Mesendoderm (in vitro differentiated cells): ENCODE measurements at regions not wholly inside any gene's neighbourhood (a gene's known extent, or its start where the extent isn't known, plus 50 kb on each side); places are given as distances from the start of the nearest gene placed in this dataset.

Experiments
- DNase-seq: peaks from one replicate; pipeline ENCODE4 v3.0.0; 2013
- H2AK5ac ChIP-seq: 2 replicates; pipeline ENCODE4 v1.6.1; 2013; ENCODE audit warnings: low read length, inconsistent platforms
- H2BK120ac ChIP-seq: 2 replicates; pipeline ENCODE4 v1.6.1; 2013; ENCODE audit warnings: low read depth, mild to moderate bottlenecking, low read length, moderate library complexity, mixed read lengths
- H2BK15ac ChIP-seq: replicated peaks from 2 replicates; pipeline ENCODE4 v1.6.1; 2013; ENCODE audit warnings: low read depth, mild to moderate bottlenecking, moderate library complexity
- H2BK5ac ChIP-seq: 2 replicates; pipeline ENCODE4 v1.6.1; 2013; ENCODE audit warnings: low read length, inconsistent platforms
- H3K18ac ChIP-seq: 2 replicates; pipeline ENCODE4 v1.6.1; 2013; ENCODE audit warnings: mild to moderate bottlenecking, low read length, mixed read lengths
- H3K23ac ChIP-seq: one replicate; pipeline ENCODE4 v1.6.1; 2013; ENCODE audit warnings: low read length
- H3K27ac ChIP-seq: 2 replicates; pipeline ENCODE4 v1.5.1; 2013; ENCODE audit warnings: low read depth, mild to moderate bottlenecking, inconsistent platforms, low read length, moderate library complexity
- H3K27me3 ChIP-seq: 2 replicates; pipeline ENCODE4 v1.6.1; 2013; ENCODE audit warnings: low read length, control low read depth, mild to moderate bottlenecking, inconsistent platforms; ENCODE audit not compliant: insufficient read depth, poor library complexity
- H3K36me3 ChIP-seq: 2 replicates; pipeline ENCODE4 v1.6.1; 2013; ENCODE audit warnings: low read length, inconsistent platforms; ENCODE audit not compliant: control insufficient read depth, insufficient read depth
- H3K4ac ChIP-seq: one replicate; pipeline ENCODE4 v1.6.1; 2013; ENCODE audit warnings: low read depth, mild to moderate bottlenecking, low read length, moderate library complexity
- H3K4me1 ChIP-seq: 2 replicates; pipeline ENCODE4 v1.6.1; 2013; ENCODE audit warnings: low read depth, low read length, inconsistent platforms; ENCODE audit not compliant: control insufficient read depth
- H3K4me2 ChIP-seq: 2 replicates; pipeline ENCODE4 v1.6.1; 2013; ENCODE audit warnings: low read length
- H3K4me3 ChIP-seq: 2 replicates; pipeline ENCODE4 v1.5.1; 2013; ENCODE audit warnings: mild to moderate bottlenecking, low read length
- H3K56ac ChIP-seq: one replicate; pipeline ENCODE4 v1.6.1; 2013; ENCODE audit warnings: low read length
- H3K79me1 ChIP-seq: 2 replicates; pipeline ENCODE4 v1.6.1; 2013; ENCODE audit warnings: low read length, inconsistent platforms
- H3K79me2 ChIP-seq: 2 replicates; pipeline ENCODE4 v1.6.1; 2013; ENCODE audit warnings: mild to moderate bottlenecking, low read length; ENCODE audit not compliant: control insufficient read depth, insufficient read depth
- H3K9ac ChIP-seq: 2 replicates; pipeline ENCODE4 v1.6.1; 2013; ENCODE audit warnings: low read length, inconsistent platforms
- H4K5ac ChIP-seq: one replicate; pipeline ENCODE4 v1.6.1; 2013; ENCODE audit warnings: low read length
- H4K8ac ChIP-seq: one replicate; pipeline ENCODE4 v1.6.1; 2013; ENCODE audit warnings: low read depth, mild to moderate bottlenecking, control low read depth, low read length, moderate library complexity
- WGBS: extraction: QIAGEN DNeasy Blood & Tissue Kit; methylation state at CpG from one replicate; pipeline ENCODE4 v1.1.7; 2013; ENCODE audit warnings: low lambda C conversion rate, missing lambda C conversion rate; ENCODE audit not compliant: insufficient coverage; ENCODE audit errors: extremely low coverage; 5-methylcytosine and 5-hydroxymethylcytosine counted together

- Histone ChIP-seq H2AK5ac (no peak overlapping the region), H2BK15ac (no peak overlapping the region), H3K27ac (no peak overlapping the region), H3K4me1 (no peaks in the 10 kb centered on the region), H3K56ac (no peak overlapping the region), H2BK5ac (no peak overlapping the region), H3K4me2 (no peak overlapping the region), H4K5ac (no peak overlapping the region), H3K79me1 (no peaks in the 10 kb centered on the region), H2BK120ac (no peak overlapping the region), H3K27me3 (no peaks in the 10 kb centered on the region), H3K36me3 (no peaks in the 10 kb centered on the region), H3K23ac (no peak overlapping the region), H3K18ac (no peak overlapping the region), H4K8ac (no peak overlapping the region), H3K4me3 (no peak overlapping the region), H3K9ac (no peak overlapping the region), H3K4ac (no peak overlapping the region), H3K79me2 (no peaks in the 10 kb centered on the region)
- no peak for DNase-seq
- WGBS = no CpG with 5 or more reads among the region's 1 CpG
Measured at GRCh38 chr18:73316513-73316912, 448.7 kb upstream of the NETO1 start.

DNA sequence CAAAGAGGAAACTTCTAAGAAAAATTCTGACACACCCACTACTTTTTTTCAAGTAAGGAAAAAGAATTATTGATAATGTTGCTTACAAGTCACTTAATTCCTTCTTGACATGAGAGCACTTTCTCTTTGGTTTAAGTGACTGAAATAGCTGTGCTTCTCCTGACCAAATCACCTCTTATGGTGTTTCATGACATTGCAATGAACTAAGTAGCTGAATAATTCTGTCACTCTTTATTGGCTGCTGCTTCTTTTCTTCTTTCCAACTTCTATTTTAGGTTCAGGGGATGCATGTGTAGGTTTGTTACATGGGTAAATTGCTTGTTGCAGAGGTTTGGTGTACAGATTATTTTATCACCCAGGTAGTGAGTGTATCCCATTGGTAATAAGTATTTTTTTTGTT lies 447.6 kb upstream of the NETO1 start:
- H2BK5ac ChIP-seq = no peak overlapping the region
- H3K56ac ChIP-seq = no peak overlapping the region
- H3K4me1 ChIP-seq = no peaks in the 10 kb centered on the region
- no peaks in the 10 kb centered on the region for H3K79me1 ChIP-seq
- H3K23ac ChIP-seq = no peak overlapping the region
- H2BK15ac ChIP-seq = no peak overlapping the region
- H3K4me2 ChIP-seq = no peak overlapping the region
- no peak overlapping the region for H3K18ac ChIP-seq
- no peak overlapping the region for H3K4ac ChIP-seq
- H3K79me2 ChIP-seq = no peaks in the 10 kb centered on the region
- H3K36me3 ChIP-seq = no peaks in the 10 kb centered on the region
- no peaks in the 10 kb centered on the region for H3K27me3 ChIP-seq
- DNase-seq = no peak
- H4K5ac ChIP-seq = no peak overlapping the region
- no peak overlapping the region for H2BK120ac ChIP-seq
- no peak overlapping the region for H3K4me3 ChIP-seq
- no peak overlapping the region for H3K27ac ChIP-seq
- no peak overlapping the region for H2AK5ac ChIP-seq
- H3K9ac ChIP-seq = no peak overlapping the region
- no peak overlapping the region for H4K8ac ChIP-seq

- no peaks in the 10 kb centered on the region for H3K79me2 ChIP-seq
- H3K56ac ChIP-seq = no peak overlapping the region
- no peak overlapping the region for H4K8ac ChIP-seq
- no peak overlapping the region for H2BK15ac ChIP-seq
- no peaks in the 10 kb centered on the region for H3K36me3 ChIP-seq
- no peaks in the 10 kb centered on the region for H3K4me1 ChIP-seq
- no peak for DNase-seq
- no peak overlapping the region for H3K9ac ChIP-seq
- no peak overlapping the region for H3K4me2 ChIP-seq
- H3K23ac ChIP-seq = no peak overlapping the region
- H3K4me3 ChIP-seq = no peak overlapping the region
- no peak overlapping the region for H4K5ac ChIP-seq
- H3K27ac ChIP-seq = no peak overlapping the region
- no peaks in the 10 kb centered on the region for H3K79me1 ChIP-seq
- H3K18ac ChIP-seq = no peak overlapping the region
- H2BK120ac ChIP-seq = no peak overlapping the region
- no peaks in the 10 kb centered on the region for H3K27me3 ChIP-seq
- no peak overlapping the region for H2BK5ac ChIP-seq
- no peak overlapping the region for H2AK5ac ChIP-seq
- no peak overlapping the region for H3K4ac ChIP-seq
Measured at GRCh38 chr18:73313476-73313875, 445.7 kb upstream of the NETO1 start.

- Histone ChIP-seq H4K8ac (no peak overlapping the region), H3K56ac (no peak overlapping the region), H3K18ac (no peak overlapping the region), H2BK15ac (no peak overlapping the region), H3K4ac (no peak overlapping the region), H3K79me1 (no peaks in the 10 kb centered on the region), H3K4me1 (no peaks in the 10 kb centered on the region), H3K36me3 (no peaks in the 10 kb centered on the region), H2BK120ac (no peak overlapping the region), H3K27me3 (no peaks in the 10 kb centered on the region), H3K27ac (no peak overlapping the region), H3K9ac (no peak overlapping the region), H3K23ac (no peak overlapping the region), H2BK5ac (no peak overlapping the region), H3K4me2 (no peak overlapping the region), H4K5ac (no peak overlapping the region), H3K79me2 (no peaks in the 10 kb centered on the region), H3K4me3 (no peak overlapping the region), H2AK5ac (no peak overlapping the region)
- no CpG with 5 or more reads among the region's 2 CpGs for WGBS
- DNase-seq = no peak
Measured at GRCh38 chr18:73296686-73297085, 428.9 kb upstream of the NETO1 start.

- no peak overlapping the region for H3K4me2 ChIP-seq
- no peak overlapping the region for H4K5ac ChIP-seq
- no peak overlapping the region for H4K8ac ChIP-seq
- H3K27me3 ChIP-seq = no peaks in the 10 kb centered on the region
- H2BK5ac ChIP-seq = no peak overlapping the region
- H3K36me3 ChIP-seq = no peaks in the 10 kb centered on the region
- no peak overlapping the region for H3K56ac ChIP-seq
- H3K4ac ChIP-seq = no peak overlapping the region
- no peak overlapping the region for H3K4me3 ChIP-seq
- H3K18ac ChIP-seq = no peak overlapping the region
- no peak overlapping the region for H3K9ac ChIP-seq
- no peak overlapping the region for H3K23ac ChIP-seq
- no peaks in the 10 kb centered on the region for H3K79me2 ChIP-seq
- no peak for DNase-seq
- H2BK120ac ChIP-seq = no peak overlapping the region
- H2BK15ac ChIP-seq = no peak overlapping the region
- H3K27ac ChIP-seq = no peak overlapping the region
- no peaks in the 10 kb centered on the region for H3K79me1 ChIP-seq
- WGBS = no CpG with 5 or more reads among the region's 4 CpGs
- no peaks in the 10 kb centered on the region for H3K4me1 ChIP-seq
- H2AK5ac ChIP-seq = no peak overlapping the region
Measured at GRCh38 chr18:73292156-73292555, 424.4 kb upstream of the NETO1 start.

- no peak overlapping the region for H4K5ac ChIP-seq
- WGBS = no CpG with 5 or more reads among the region's 3 CpGs
Measured at GRCh38 chr18:73288813-73289212, 421.0 kb upstream of the NETO1 start.

More at GRCh38 chr18:73288813-73289212, 421.0 kb upstream of the NETO1 start:
- Histone ChIP-seq H3K4me3 (no peak overlapping the region), H3K23ac (no peak overlapping the region), H4K8ac (no peak overlapping the region), H3K36me3 (no peaks in the 10 kb centered on the region), H3K4me2 (no peak overlapping the region), H3K4me1 (no peaks in the 10 kb centered on the region), H2BK15ac (no peak overlapping the region), H2AK5ac (no peak overlapping the region), H3K27ac (no peak overlapping the region), H2BK5ac (no peak overlapping the region), H3K79me2 (no peaks in the 10 kb centered on the region), H3K27me3 (no peaks in the 10 kb centered on the region), H3K56ac (no peak overlapping the region), H3K4ac (no peak overlapping the region), H2BK120ac (no peak overlapping the region), H3K18ac (no peak overlapping the region), H3K9ac (no peak overlapping the region), H3K79me1 (no peaks in the 10 kb centered on the region)
- no peak for DNase-seq
